H1 (cell line): ENCODE measurements at regions not wholly inside any gene's neighbourhood (a gene's known extent, or its start where the extent isn't known, plus 50 kb on each side); places are given as distances from the start of the nearest gene placed in this dataset.

Experiments
- CTCF ChIA-PET: fragments of 300-600 bp; sonication (Branson Sonifier 250); formaldehyde crosslinking; loops from one replicate; lab custom pipeline; 2021; ENCODE audit not compliant: partially characterized antibody; lab: Charles Lee
- POLR2A ChIA-PET: fragments of 300-600 bp; sonication (Branson Sonifier 250); formaldehyde crosslinking; loops from one replicate; lab custom pipeline; 2021; ENCODE audit warnings: inconsistent platforms; ENCODE audit not compliant: partially characterized antibody; lab: Charles Lee
- DNase-seq, 2 experiments: peaks; one replicate each; pipeline versions ENCODE4 v3.0.0 to v3.0.0-alpha.2; 2010 to 2022; ENCODE audit warnings: low spot score in 2 of 2, low read depth in 1 of 2, mixed read lengths in 1 of 2
- FAIRE-seq: peaks from 2 replicates; lab custom pipeline; 2011; peaks lifted over from hg19 to GRCh38; lab: Jason Lieb, UNC
- H2AFZ ChIP-seq: 2 replicates; pipeline ENCODE4 v1.8.1; 2012; ENCODE audit warnings: low read length, inconsistent platforms
- H2AK5ac ChIP-seq: 2 replicates; pipeline ENCODE4 v1.6.1; 2013; ENCODE audit warnings: low read depth, low read length
- H2BK120ac ChIP-seq: replicated peaks from 2 replicates; pipeline ENCODE3; 2013; ENCODE audit warnings: low read depth, low read length, inconsistent platforms
- H2BK12ac ChIP-seq: 2 replicates; pipeline ENCODE4 v1.6.1; 2013; ENCODE audit warnings: low read depth, low read length
- H2BK15ac ChIP-seq: 2 replicates; pipeline ENCODE4 v1.6.1; 2013; ENCODE audit warnings: low read length
- H2BK20ac ChIP-seq: 2 replicates; pipeline ENCODE4 v1.6.1; 2013; ENCODE audit warnings: low read length
- H2BK5ac ChIP-seq: 2 replicates; pipeline ENCODE4 v1.6.1; 2013; ENCODE audit warnings: low read depth, low read length
- H3K14ac ChIP-seq: 2 replicates; pipeline ENCODE4 v1.6.1; 2013; ENCODE audit warnings: inconsistent platforms; ENCODE audit not compliant: insufficient read length
- H3K18ac ChIP-seq: 2 replicates; pipeline ENCODE4 v1.6.1; 2013; ENCODE audit warnings: low read length; ENCODE audit errors: extremely low read depth
- H3K23ac ChIP-seq: 2 replicates; pipeline ENCODE4 v1.6.1; 2013; ENCODE audit warnings: inconsistent platforms; ENCODE audit not compliant: insufficient read length
- H3K23me2 ChIP-seq: 2 replicates; pipeline ENCODE4 v1.6.1; 2013; ENCODE audit warnings: low read depth, low read length
- H3K27ac ChIP-seq: 2 replicates; pipeline ENCODE4 v1.6.1; 2011; ENCODE audit warnings: low read depth, low read length, inconsistent platforms
- H3K27me3 ChIP-seq, 4 experiments: replicated peaks in 1 of 4; 1 replicate in 1 of 4; 2 replicates in 3 of 4; pipeline versions ENCODE4 v1.6.1 to v1.8.1; 2011 to 2013; ENCODE audit warnings: low read length in 3 of 4, mild to moderate bottlenecking in 3 of 4, inconsistent platforms in 2 of 4, mixed read lengths in 2 of 4, moderate library complexity in 1 of 4; ENCODE audit not compliant: control insufficient read depth in 3 of 4, insufficient read depth in 3 of 4; ENCODE audit errors: extremely low read depth in 1 of 4
- H3K36me3 ChIP-seq, 4 experiments: 2 replicates each; pipeline versions ENCODE4 v1.6.1 to v1.8.1; 2011 to 2013; ENCODE audit warnings: mild to moderate bottlenecking in 4 of 4, low read length in 3 of 4, moderate library complexity in 2 of 4, control low read depth in 1 of 4, inconsistent platforms in 1 of 4; ENCODE audit not compliant: insufficient read depth in 4 of 4, control insufficient read depth in 2 of 4
- H3K4ac ChIP-seq: replicated peaks from 2 replicates; pipeline ENCODE3; 2013; ENCODE audit warnings: low read length, low read depth, mixed read lengths, inconsistent platforms; ENCODE audit not compliant: insufficient read length
- H3K4me1 ChIP-seq, 4 experiments: replicated peaks in 1 of 4; 1 replicate in 1 of 4; 2 replicates in 3 of 4; pipeline versions ENCODE4 v1.6.1 to v1.8.1; 2011 to 2013; ENCODE audit warnings: low read length in 3 of 4, inconsistent platforms in 2 of 4, mixed read lengths in 1 of 4; ENCODE audit not compliant: insufficient read depth in 4 of 4, control insufficient read depth in 3 of 4
- H3K4me2 ChIP-seq, 2 experiments: 2 replicates each; pipeline versions ENCODE4 v1.6.1 to v1.8.1; 2011 to 2013; ENCODE audit warnings: low read depth in 2 of 2, low read length in 2 of 2, control low read depth in 1 of 2, inconsistent platforms in 1 of 2, mild to moderate bottlenecking in 1 of 2; ENCODE audit not compliant: insufficient read depth in 1 of 2
- H3K4me3 ChIP-seq, 4 experiments: fragments of 200-600, 300-600 bp in 1 of 4; sonication (generic), shearing (Covaris generic), sonication (Bioruptor Twin) in 1 of 4; 2 replicates each; pipeline versions ENCODE4 v1.5.1 to v1.8.1; 2011 to 2016; ENCODE audit warnings: low read length in 4 of 4, low read depth in 3 of 4, control low read depth in 2 of 4, inconsistent platforms in 2 of 4, mild to moderate bottlenecking in 2 of 4, mixed read lengths in 1 of 4, moderate library complexity in 1 of 4; ENCODE audit not compliant: insufficient read depth in 2 of 4; ENCODE audit errors: extremely low read depth in 1 of 4
- H3K56ac ChIP-seq: replicated peaks from 2 replicates; pipeline ENCODE3; 2013; ENCODE audit warnings: low read depth, mild to moderate bottlenecking, mixed read lengths, low read length, inconsistent platforms; ENCODE audit not compliant: insufficient read length
- H3K79me1 ChIP-seq: 2 replicates; pipeline ENCODE4 v1.6.1; 2013; ENCODE audit warnings: low read depth, low read length, control low read depth
- H3K79me2 ChIP-seq, 2 experiments: 2 replicates each; pipeline versions ENCODE4 v1.6.1 to v1.8.1; 2012 to 2013; ENCODE audit warnings: low read length in 2 of 2, mild to moderate bottlenecking in 2 of 2, inconsistent platforms in 1 of 2; ENCODE audit not compliant: insufficient read depth in 2 of 2, control insufficient read depth in 1 of 2
- H3K9ac ChIP-seq, 4 experiments: replicated peaks in 1 of 4; 1 replicate in 1 of 4; 2 replicates in 3 of 4; pipeline versions ENCODE4 v1.6.1 to v1.8.1; 2011 to 2013; ENCODE audit warnings: low read depth in 3 of 4, low read length in 3 of 4, control low read depth in 2 of 4, mild to moderate bottlenecking in 2 of 4, moderate library complexity in 2 of 4, inconsistent platforms in 1 of 4; ENCODE audit errors: extremely low read depth in 1 of 4
- H3K9me3 ChIP-seq, 2 experiments: 2 replicates each; pipeline versions ENCODE4 v1.6.1 to v1.8.1; 2012 to 2013; ENCODE audit warnings: mild to moderate bottlenecking in 2 of 2, moderate library complexity in 2 of 2, control low read depth in 1 of 2, inconsistent platforms in 1 of 2, low read depth in 1 of 2, low read length in 1 of 2, mixed read lengths in 1 of 2; ENCODE audit not compliant: insufficient read depth in 2 of 2
- H4K20me1 ChIP-seq, 2 experiments: replicated peaks in 1 of 2; 2 replicates each; pipeline versions ENCODE3 to v1.8.1; 2011 to 2013; ENCODE audit warnings: inconsistent platforms in 2 of 2, low read length in 2 of 2, mild to moderate bottlenecking in 1 of 2; ENCODE audit not compliant: insufficient read depth in 2 of 2, control insufficient read depth in 1 of 2
- H4K5ac ChIP-seq: 2 replicates; pipeline ENCODE4 v1.6.1; 2013; ENCODE audit warnings: low read length, low read depth, mixed read lengths, inconsistent platforms; ENCODE audit not compliant: insufficient read length
- H4K8ac ChIP-seq: 2 replicates; pipeline ENCODE4 v1.8.0; 2013; ENCODE audit warnings: mild to moderate bottlenecking, moderate library complexity, low read length, inconsistent platforms; ENCODE audit not compliant: insufficient read depth; ENCODE audit errors: extremely low read depth
- H4K91ac ChIP-seq: replicated peaks from 2 replicates; pipeline ENCODE3; 2013; ENCODE audit warnings: low read length, mixed read lengths, inconsistent platforms; ENCODE audit not compliant: insufficient read length
- JUND ChIP-seq: IDR thresholded peaks from 2 replicates; pipeline ENCODE4 v1.6.1; 2011; ENCODE audit warnings: mild to moderate bottlenecking, improper control_type of control experiment, low read length
- SIN3A ChIP-seq, 2 experiments: IDR thresholded peaks in 1 of 2; conservative IDR thresholded peaks in 1 of 2; 2 replicates each; pipeline ENCODE4 v1.6.1; 2011 to 2012; ENCODE audit warnings: low read length in 2 of 2, improper control_type of control experiment in 1 of 2, low read depth in 1 of 2, mild to moderate bottlenecking in 1 of 2
- WGBS, 2 experiments: shearing (Covaris generic) in 1 of 2; methylation state at CpG; one replicate each; pipeline versions ENCODE4 v1.1.6 to v1.1.7; 2013 to 2015; ENCODE audit warnings: low lambda C conversion rate in 2 of 2, mixed read lengths in 2 of 2, inconsistent platforms in 1 of 2, low coverage in 1 of 2, missing lambda C conversion rate in 1 of 2; ENCODE audit not compliant: insufficient replicate concordance in 2 of 2, insufficient coverage in 1 of 2, insufficient read length in 1 of 2; ENCODE audit errors: extremely low coverage in 1 of 2, missing lambda C conversion rate in 1 of 2; 5-methylcytosine and 5-hydroxymethylcytosine counted together

DNA sequence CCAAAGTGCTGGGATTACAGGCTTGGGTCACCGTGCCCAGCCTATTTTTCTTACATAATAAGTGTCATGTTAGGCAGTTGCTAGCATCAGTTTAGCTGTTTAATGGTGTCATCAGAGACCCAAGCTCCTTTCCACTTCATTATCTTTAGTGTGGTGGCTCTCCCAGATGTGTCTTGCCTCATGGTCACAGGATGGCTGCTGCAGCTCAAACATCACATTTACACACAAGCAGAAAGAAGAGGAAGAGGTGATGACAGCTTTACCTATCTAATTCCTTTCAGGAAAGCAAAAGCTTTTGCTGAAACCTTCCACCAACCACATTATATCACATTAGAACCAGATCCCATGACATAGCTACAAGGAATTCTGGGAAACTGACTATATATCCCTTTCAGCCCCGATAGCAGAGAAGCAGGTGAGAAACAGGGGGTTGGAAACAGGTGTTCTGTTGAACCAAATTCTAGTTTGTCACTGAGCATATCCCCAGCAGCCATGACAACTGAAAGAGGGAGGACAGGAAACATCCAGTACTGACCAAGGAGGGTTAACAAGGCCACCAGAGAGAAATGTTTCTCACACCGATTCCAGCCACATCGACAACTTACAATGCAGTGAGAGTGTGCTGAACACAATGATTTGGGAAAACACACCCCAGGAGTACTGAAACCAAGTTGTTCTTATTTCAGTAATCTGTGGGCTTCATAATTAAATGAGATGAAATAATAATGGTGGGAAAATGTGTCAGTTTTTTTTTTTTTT is 617.0 kb downstream of the UQCRFS1 start:
- ChIA-PET POLR2A (no interaction called here), CTCF (interaction anchor here (0.6 to 3.2 kb wide), 6 partner anchors 9 to 283 kb away, joined by 3 to 20 read pairs (median 4); no protein-coding TSS in a partner anchor)
- no peaks in the 10 kb centered on the region for H3K27me3 ChIP-seq
- H3K4me1 ChIP-seq = 0 out of 7 replicates have a peak, but pooled peaks cover 0 to 3% (median 0%) of the 10 kb centered on the region in 4 experiments
- DNase-seq = no peak
- no peak overlapping the region for H2BK5ac ChIP-seq
- no peaks in the 10 kb centered on the region; the same call in 1 of the 2 replicates for H3K79me1 ChIP-seq
- H3K27ac ChIP-seq = no peak overlapping the region
- no peak overlapping the region for H4K91ac ChIP-seq
- no peak overlapping the region for H3K4me2 ChIP-seq
- H4K8ac ChIP-seq = no peak overlapping the region
- no peaks in the 10 kb centered on the region for H4K20me1 ChIP-seq
- H2BK120ac ChIP-seq = no peak overlapping the region
- no peak overlapping the region for H3K14ac ChIP-seq
- no peak overlapping the region for H4K5ac ChIP-seq
- H3K79me2 ChIP-seq = no peaks in the 10 kb centered on the region
- no peak overlapping the region for H3K23ac ChIP-seq
- H3K23me2 ChIP-seq = no peaks in the 10 kb centered on the region
- H3K4ac ChIP-seq = no peak overlapping the region
- no peak overlapping the region for H2BK15ac ChIP-seq
- H3K4me3 ChIP-seq = no peak overlapping the region
- TF ChIP-seq SIN3A (conservative IDR thresholded peaks at IDR 0.05 in 1 of 2, IDR thresholded peaks at IDR 0.05 in 1 of 2; ENCODE audit: low read depth in 1 of 2, low read length in 2 of 2) = no peak
- no peak for TF ChIP-seq JUND
- TF ChIP-seq, all 59 proteins: peak for 0
- Histone ChIP-seq H3K18ac (no peak overlapping the region), H3K36me3 (no peaks in the 10 kb centered on the region), H3K9me3 (no peaks in the 10 kb centered on the region), H2AK5ac (no peak overlapping the region), H2BK12ac (no peak overlapping the region), H2AFZ (no peak overlapping the region), H3K56ac (no peak overlapping the region), H3K9ac (no peak overlapping the region), H2BK20ac (no peak overlapping the region)
- FAIRE-seq = no peak
- WGBS, 2 experiments = 89% methylated on average over 4 of the region's 4 CpGs; no CpG with 5 or more reads in 1 of the 2 experiments
